ENCODE measurements at regions not wholly inside any gene's neighbourhood (a gene's known extent, or its start where the extent isn't known, plus 50 kb on each side); places are given as distances from the start of the nearest gene placed in this dataset.

GRCh38 chr18:56289381-56289780 lies 349.0 kb downstream of the TXNL1 start:
- Histone ChIP-seq H3K36me3 (ENCODE audit: low read depth) (no peaks in the 10 kb centered on the region), H3K27ac (ENCODE audit: poor library complexity, severe bottlenecking) (no peak overlapping the region), H3K9me3 (ENCODE audit: severe bottlenecking) (no peaks in the 10 kb centered on the region), H3K4me1 (ENCODE audit: insufficient read depth, poor library complexity, severe bottlenecking) (no peaks in the 10 kb centered on the region), H3K4me3 (ENCODE audit: severe bottlenecking) (no peak overlapping the region), H3K27me3 (ENCODE audit: insufficient read depth, poor library complexity, severe bottlenecking) (no peaks in the 10 kb centered on the region)
- no peak for TF ChIP-seq CTCF (IDR thresholded peaks at IDR 0.05; ENCODE audit: poor library complexity, severe bottlenecking)
- ATAC-seq (ENCODE audit: low read depth) (no peak), DNase-seq (ENCODE audit: low spot score) (no peak)

GRCh38 chr18:56286775-56287325 lies 351.5 kb downstream of the TXNL1 start:
- DNase-seq (ENCODE audit: low spot score), result no peak
- Histone ChIP-seq H3K4me3 (ENCODE audit: severe bottlenecking) (no peak overlapping the region), H3K4me1 (ENCODE audit: insufficient read depth, poor library complexity, severe bottlenecking) (no peaks in the 10 kb centered on the region), H3K9me3 (ENCODE audit: severe bottlenecking) (no peaks in the 10 kb centered on the region), H3K27me3 (ENCODE audit: insufficient read depth, poor library complexity, severe bottlenecking) (no peaks in the 10 kb centered on the region), H3K36me3 (ENCODE audit: low read depth) (no peaks in the 10 kb centered on the region), H3K27ac (ENCODE audit: poor library complexity, severe bottlenecking) (no peak overlapping the region)
- ATAC-seq (ENCODE audit: low read depth), result no peak
- TF ChIP-seq CTCF (IDR thresholded peaks at IDR 0.05; ENCODE audit: poor library complexity, severe bottlenecking), result no peak

GRCh38 chr18:56285387-56286065 lies 352.9 kb downstream of the TXNL1 start:
- no peak overlapping the region for H3K27ac ChIP-seq (ENCODE audit: poor library complexity, severe bottlenecking)
- H3K36me3 ChIP-seq (ENCODE audit: low read depth), result no peaks in the 10 kb centered on the region
- DNase-seq (ENCODE audit: low spot score) (no peak), ATAC-seq (ENCODE audit: low read depth) (peak; percentile 29; the same call in 1 of the 3 replicates)
- no peaks in the 10 kb centered on the region for H3K27me3 ChIP-seq (ENCODE audit: insufficient read depth, poor library complexity, severe bottlenecking)
- H3K4me1 ChIP-seq (ENCODE audit: insufficient read depth, poor library complexity, severe bottlenecking), result no peaks in the 10 kb centered on the region
- no peak overlapping the region for H3K4me3 ChIP-seq (ENCODE audit: severe bottlenecking)
- no peak for TF ChIP-seq CTCF (IDR thresholded peaks at IDR 0.05; ENCODE audit: poor library complexity, severe bottlenecking)
- no peaks in the 10 kb centered on the region for H3K9me3 ChIP-seq (ENCODE audit: severe bottlenecking)

GRCh38 chr18:56284319-56284718 lies 354.1 kb downstream of the TXNL1 start:
- DNase-seq (ENCODE audit: low spot score) (no peak), ATAC-seq (ENCODE audit: low read depth) (no peak)
- Histone ChIP-seq H3K36me3 (ENCODE audit: low read depth) (no peaks in the 10 kb centered on the region), H3K27me3 (ENCODE audit: insufficient read depth, poor library complexity, severe bottlenecking) (no peaks in the 10 kb centered on the region), H3K27ac (ENCODE audit: poor library complexity, severe bottlenecking) (no peak overlapping the region), H3K4me3 (ENCODE audit: severe bottlenecking) (no peak overlapping the region), H3K4me1 (ENCODE audit: insufficient read depth, poor library complexity, severe bottlenecking) (no peaks in the 10 kb centered on the region), H3K9me3 (ENCODE audit: severe bottlenecking) (no peaks in the 10 kb centered on the region)
- TF ChIP-seq CTCF (IDR thresholded peaks at IDR 0.05; ENCODE audit: poor library complexity, severe bottlenecking), result no peak

GRCh38 chr18:56283316-56283715 lies 355.1 kb downstream of the TXNL1 start:
- DNase-seq (ENCODE audit: low spot score) (no peak), ATAC-seq (ENCODE audit: low read depth) (no peak)
- Histone ChIP-seq H3K4me3 (ENCODE audit: severe bottlenecking) (no peak overlapping the region), H3K27me3 (ENCODE audit: insufficient read depth, poor library complexity, severe bottlenecking) (no peaks in the 10 kb centered on the region), H3K27ac (ENCODE audit: poor library complexity, severe bottlenecking) (no peak overlapping the region), H3K36me3 (ENCODE audit: low read depth) (no peaks in the 10 kb centered on the region), H3K4me1 (ENCODE audit: insufficient read depth, poor library complexity, severe bottlenecking) (no peaks in the 10 kb centered on the region), H3K9me3 (ENCODE audit: severe bottlenecking) (no peaks in the 10 kb centered on the region)
- TF ChIP-seq CTCF (IDR thresholded peaks at IDR 0.05; ENCODE audit: poor library complexity, severe bottlenecking), result no peak
